SK-N-SH treated with all-trans-retinoic acid at 6 μM for 48 hours (cell line): ENCODE measurements at regions not wholly inside any gene's neighbourhood (a gene's known extent, or its start where the extent isn't known, plus 50 kb on each side); places are given as distances from the start of the nearest gene placed in this dataset.

ENCODE experiments used
- ARNTL ChIP-seq: fragments of 450-650 bp; formaldehyde crosslinking; IDR thresholded peaks from 2 replicates; pipeline ENCODE4 v1.5.0; 2020; ENCODE audit warnings: low read depth, mild to moderate bottlenecking, moderate library complexity, borderline replicate concordance
- BACH2 ChIP-seq: fragments of 250-450 bp; sonication (Bioruptor Pico); IDR thresholded peaks from 2 replicates; pipeline ENCODE4 v1.9.0; 2021; ENCODE audit warnings: mild to moderate bottlenecking, borderline replicate concordance
- CREB5 ChIP-seq: fragments of 250-450 bp; sonication (Bioruptor Pico); IDR thresholded peaks from 2 replicates; pipeline ENCODE4 v1.5.1; 2020; ENCODE audit warnings: low read depth, mild to moderate bottlenecking, moderate library complexity
- GLIS3 ChIP-seq: fragments of 250-450 bp; sonication (Bioruptor Pico); IDR thresholded peaks from 2 replicates; pipeline ENCODE4 v1.5.0; 2020; ENCODE audit warnings: mild to moderate bottlenecking, moderate library complexity
- RARB ChIP-seq: fragments of 250-450 bp; sonication (Bioruptor Pico); IDR thresholded peaks from 2 replicates; pipeline ENCODE4 v1.8.0; 2021; ENCODE audit warnings: mild to moderate bottlenecking, moderate library complexity
- ZC3H10 ChIP-seq: fragments of 250-450 bp; sonication (Bioruptor Pico); IDR thresholded peaks from 2 replicates; pipeline ENCODE4 v1.5.1; 2021; ENCODE audit warnings: mild to moderate bottlenecking, moderate library complexity
- ZFP30 ChIP-seq: fragments of 450-650 bp; formaldehyde crosslinking; IDR thresholded peaks from 2 replicates; pipeline ENCODE4 v1.5.0; 2022; ENCODE audit warnings: mild to moderate bottlenecking, moderate library complexity
- ZNF565 ChIP-seq: fragments of 450-650 bp; formaldehyde crosslinking; conservative IDR thresholded peaks from 2 replicates; pipeline ENCODE4 v1.5.0; 2020; ENCODE audit warnings: low read depth, mild to moderate bottlenecking, moderate library complexity
- ZNF70 ChIP-seq: fragments of 450-650 bp; formaldehyde crosslinking; IDR thresholded peaks from 2 replicates; pipeline ENCODE4 v1.5.0; 2020; ENCODE audit warnings: mild to moderate bottlenecking, moderate library complexity
- ZNF8 ChIP-seq: fragments of 450-650 bp; formaldehyde crosslinking; IDR thresholded peaks from 2 replicates; pipeline ENCODE4 v1.5.0; 2020; ENCODE audit warnings: mild to moderate bottlenecking, moderate library complexity
- TF ChIP-seq, protein P1 (sequence below): fragments of 250-450 bp; sonication (Bioruptor Pico); IDR thresholded peaks from 2 replicates; pipeline ENCODE4 v1.8.0; 2021; ENCODE audit warnings: low read depth, mild to moderate bottlenecking, moderate library complexity, borderline replicate concordance
- TF ChIP-seq, protein P2 (sequence below): fragments of 250-450 bp; sonication (Bioruptor Pico); IDR thresholded peaks from 2 replicates; pipeline ENCODE4 v1.5.1; 2021; ENCODE audit warnings: mild to moderate bottlenecking, moderate library complexity
- TF ChIP-seq, protein P3 (sequence below): fragments of 250-450 bp; sonication (Bioruptor Pico); IDR thresholded peaks from 2 replicates; pipeline ENCODE4 v1.8.0; 2020; ENCODE audit warnings: mild to moderate bottlenecking, moderate library complexity, borderline replicate concordance

GRCh38 chr10:128664729-128665128 is 538.5 kb upstream of the MKI67 start:
- TF ChIP-seq GLIS3 (no peak), ZC3H10 (no peak), CREB5 (no peak), RARB (CRISPR knock-in tag) (no peak), ZNF8 (CRISPR knock-in tag) (no peak), ZNF565 (CRISPR knock-in tag) (no peak), ARNTL (no peak), BACH2 (CRISPR knock-in tag) (no peak), ZNF70 (CRISPR knock-in tag) (no peak), ZFP30 (CRISPR knock-in tag) (no peak)
- TF ChIP-seq, protein P1, sequence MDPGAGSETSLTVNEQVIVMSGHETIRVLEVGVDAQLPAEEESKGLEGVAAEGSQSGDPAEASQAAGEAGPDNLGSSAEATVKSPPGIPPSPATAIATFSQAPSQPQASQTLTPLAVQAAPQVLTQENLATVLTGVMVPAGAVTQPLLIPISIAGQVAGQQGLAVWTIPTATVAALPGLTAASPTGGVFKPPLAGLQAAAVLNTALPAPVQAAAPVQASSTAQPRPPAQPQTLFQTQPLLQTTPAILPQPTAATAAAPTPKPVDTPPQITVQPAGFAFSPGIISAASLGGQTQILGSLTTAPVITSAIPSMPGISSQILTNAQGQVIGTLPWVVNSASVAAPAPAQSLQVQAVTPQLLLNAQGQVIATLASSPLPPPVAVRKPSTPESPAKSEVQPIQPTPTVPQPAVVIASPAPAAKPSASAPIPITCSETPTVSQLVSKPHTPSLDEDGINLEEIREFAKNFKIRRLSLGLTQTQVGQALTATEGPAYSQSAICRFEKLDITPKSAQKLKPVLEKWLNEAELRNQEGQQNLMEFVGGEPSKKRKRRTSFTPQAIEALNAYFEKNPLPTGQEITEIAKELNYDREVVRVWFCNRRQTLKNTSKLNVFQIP (CRISPR knock-in tag), result no peak
- TF ChIP-seq, protein P2, sequence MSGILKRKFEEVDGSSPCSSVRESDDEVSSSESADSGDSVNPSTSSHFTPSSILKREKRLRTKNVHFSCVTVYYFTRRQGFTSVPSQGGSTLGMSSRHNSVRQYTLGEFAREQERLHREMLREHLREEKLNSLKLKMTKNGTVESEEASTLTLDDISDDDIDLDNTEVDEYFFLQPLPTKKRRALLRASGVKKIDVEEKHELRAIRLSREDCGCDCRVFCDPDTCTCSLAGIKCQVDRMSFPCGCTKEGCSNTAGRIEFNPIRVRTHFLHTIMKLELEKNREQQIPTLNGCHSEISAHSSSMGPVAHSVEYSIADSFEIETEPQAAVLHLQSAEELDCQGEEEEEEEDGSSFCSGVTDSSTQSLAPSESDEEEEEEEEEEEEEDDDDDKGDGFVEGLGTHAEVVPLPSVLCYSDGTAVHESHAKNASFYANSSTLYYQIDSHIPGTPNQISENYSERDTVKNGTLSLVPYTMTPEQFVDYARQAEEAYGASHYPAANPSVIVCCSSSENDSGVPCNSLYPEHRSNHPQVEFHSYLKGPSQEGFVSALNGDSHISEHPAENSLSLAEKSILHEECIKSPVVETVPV (CRISPR knock-in tag), result no peak
- TF ChIP-seq, protein P3, sequence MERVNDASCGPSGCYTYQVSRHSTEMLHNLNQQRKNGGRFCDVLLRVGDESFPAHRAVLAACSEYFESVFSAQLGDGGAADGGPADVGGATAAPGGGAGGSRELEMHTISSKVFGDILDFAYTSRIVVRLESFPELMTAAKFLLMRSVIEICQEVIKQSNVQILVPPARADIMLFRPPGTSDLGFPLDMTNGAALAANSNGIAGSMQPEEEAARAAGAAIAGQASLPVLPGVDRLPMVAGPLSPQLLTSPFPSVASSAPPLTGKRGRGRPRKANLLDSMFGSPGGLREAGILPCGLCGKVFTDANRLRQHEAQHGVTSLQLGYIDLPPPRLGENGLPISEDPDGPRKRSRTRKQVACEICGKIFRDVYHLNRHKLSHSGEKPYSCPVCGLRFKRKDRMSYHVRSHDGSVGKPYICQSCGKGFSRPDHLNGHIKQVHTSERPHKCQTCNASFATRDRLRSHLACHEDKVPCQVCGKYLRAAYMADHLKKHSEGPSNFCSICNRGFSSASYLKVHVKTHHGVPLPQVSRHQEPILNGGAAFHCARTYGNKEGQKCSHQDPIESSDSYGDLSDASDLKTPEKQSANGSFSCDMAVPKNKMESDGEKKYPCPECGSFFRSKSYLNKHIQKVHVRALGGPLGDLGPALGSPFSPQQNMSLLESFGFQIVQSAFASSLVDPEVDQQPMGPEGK (CRISPR knock-in tag), result no peak
